ENCODE measurements at regions not wholly inside any gene's neighbourhood (a gene's known extent, or its start where the extent isn't known, plus 50 kb on each side); places are given as distances from the start of the nearest gene placed in this dataset.

- no peak for TF ChIP-seq CTCF (conservative IDR thresholded peaks at IDR 0.05)
- TF ChIP-seq ZFX (IDR thresholded peaks at IDR 0.05), result no peak
Observed at GRCh38 chr16:13480801-13481200, 439.2 kb upstream of the ERCC4 start.
